Uterus (tissue), 2 donors: ENCODE measurements at regions not wholly inside any gene's neighbourhood (a gene's known extent, or its start where the extent isn't known, plus 50 kb on each side); places are given as distances from the start of the nearest gene placed in this dataset.

Source experiments
- CTCF ChIP-seq, 4 experiments: fragments of 200-600 bp in 2 of 4; fragments of 450-650 bp in 2 of 4; sonication (generic) in 2 of 4; IDR thresholded peaks; one replicate each; pipeline ENCODE4 v1.5.1; 2016 to 2019; ENCODE audit warnings: antibody characterized with exemption in 4 of 4, mild to moderate bottlenecking in 2 of 4, moderate library complexity in 1 of 4
- POLR2A ChIP-seq, 2 donors: fragments of 450-650 bp; IDR thresholded peaks; one replicate each; pipeline ENCODE4 v1.6.1; 2016; ENCODE audit warnings: antibody characterized with exemption in 2 of 2, mild to moderate bottlenecking in 1 of 2, moderate library complexity in 1 of 2

GRCh38 chr21:16695074-16695473 lies 817.8 kb upstream of the CXADR start:
- TF ChIP-seq CTCF (IDR thresholded peaks at IDR 0.05) (no peak), POLR2A (IDR thresholded peaks at IDR 0.05) (no peak)
